WTC11 (cell line): ENCODE measurements at regions not wholly inside any gene's neighbourhood (a gene's known extent, or its start where the extent isn't known, plus 50 kb on each side); places are given as distances from the start of the nearest gene placed in this dataset.

ENCODE experiments used
- ATAC-seq: fragments of 200-7000 bp; cut with Tn5 transposase; 2 replicates; pipeline ENCODE4 v1.10.0; 2021; ENCODE audit warnings: mild to moderate bottlenecking, moderate library complexity
- CTCF ChIA-PET: fragments of 300-600 bp; sonication (Branson Sonifier 250); formaldehyde crosslinking; loops from one replicate; lab custom pipeline; 2021; ENCODE audit warnings: antibody characterized with exemption; lab: Charles Lee
- POLR2A ChIA-PET: fragments of 350-600 bp; sonication (Branson Sonifier 250); formaldehyde crosslinking; loops from one replicate; lab custom pipeline; 2021; ENCODE audit warnings: antibody characterized with exemption; lab: Charles Lee
- DNase-seq: peaks from one replicate; pipeline ENCODE4 v3.0.0; 2021; ENCODE audit warnings: low spot score
- H3K27ac Mint-ChIP-seq: 2 replicates; pipeline ENCODE4 v1.8.0; 2021; ENCODE audit warnings: mixed read lengths
- H3K27me3 Mint-ChIP-seq: 2 replicates; pipeline ENCODE4 v1.8.0; 2021; ENCODE audit warnings: low read depth, mild to moderate bottlenecking, moderate library complexity, mixed read lengths
- H3K36me3 Mint-ChIP-seq: 2 replicates; pipeline ENCODE4 v1.8.0; 2021; ENCODE audit warnings: mixed read lengths
- H3K4me1 Mint-ChIP-seq: 2 replicates; pipeline ENCODE4 v1.8.0; 2022; ENCODE audit warnings: mixed read lengths
- H3K4me3 Mint-ChIP-seq: 2 replicates; pipeline ENCODE4 v1.8.0; 2021; ENCODE audit warnings: mild to moderate bottlenecking, moderate library complexity, mixed read lengths
- H3K9me3 Mint-ChIP-seq: 2 replicates; pipeline ENCODE4 v1.8.0; 2021; ENCODE audit warnings: mixed read lengths
- ATF3 ChIP-seq: sonication (generic); formaldehyde crosslinking; conservative IDR thresholded peaks from 2 replicates; pipeline ENCODE4 v1.8.1; 2022; ENCODE audit warnings: mild to moderate bottlenecking, missing genetic modification reagents
- ATF6 ChIP-seq: sonication (generic); formaldehyde crosslinking; IDR thresholded peaks from 2 replicates; pipeline ENCODE4 v1.8.1; 2023; ENCODE audit warnings: mild to moderate bottlenecking, missing genetic modification reagents
- CDX4 ChIP-seq: fragments of 250-450 bp; sonication (Bioruptor Pico); IDR thresholded peaks from 2 replicates; pipeline ENCODE4 v1.9.0; 2021; ENCODE audit warnings: moderate library complexity, mild to moderate bottlenecking, inconsistent platforms, borderline replicate concordance
- ELF4 ChIP-seq: sonication (generic); formaldehyde crosslinking; IDR thresholded peaks from 2 replicates; pipeline ENCODE4 v1.8.1; 2022; ENCODE audit warnings: low read depth, mild to moderate bottlenecking, moderate library complexity, missing genetic modification reagents
- ESRRA ChIP-seq: sonication (generic); formaldehyde crosslinking; IDR thresholded peaks from 2 replicates; pipeline ENCODE4 v1.8.1; 2022; ENCODE audit warnings: mild to moderate bottlenecking, missing genetic modification reagents, borderline replicate concordance
- FOXJ3 ChIP-seq: sonication (generic); formaldehyde crosslinking; IDR thresholded peaks from 2 replicates; pipeline ENCODE4 v1.9.0; 2021; ENCODE audit warnings: missing genetic modification reagents, mild to moderate bottlenecking, borderline replicate concordance
- FOXP4 ChIP-seq: sonication (generic); formaldehyde crosslinking; IDR thresholded peaks from 2 replicates; pipeline ENCODE4 v1.8.0; 2022; ENCODE audit warnings: mild to moderate bottlenecking, missing genetic modification reagents
- GABPB1 ChIP-seq: sonication (generic); formaldehyde crosslinking; IDR thresholded peaks from 2 replicates; pipeline ENCODE4 v1.8.1; 2023; ENCODE audit warnings: mild to moderate bottlenecking, missing genetic modification reagents
- MLX ChIP-seq: sonication (generic); formaldehyde crosslinking; IDR thresholded peaks from 2 replicates; pipeline ENCODE4 v1.8.1; 2023; ENCODE audit warnings: mild to moderate bottlenecking, missing genetic modification reagents, moderate library complexity
- NFYB ChIP-seq: sonication (generic); formaldehyde crosslinking; conservative IDR thresholded peaks from 2 replicates; pipeline ENCODE4 v1.8.0; 2022; ENCODE audit warnings: low read depth, missing genetic modification reagents
- RELA ChIP-seq: sonication (generic); formaldehyde crosslinking; IDR thresholded peaks from 2 replicates; pipeline ENCODE4 v1.8.1; 2022; ENCODE audit warnings: missing genetic modification reagents, mild to moderate bottlenecking, borderline replicate concordance
- RORB ChIP-seq: fragments of 250-450 bp; sonication (Bioruptor Pico); IDR thresholded peaks from 2 replicates; pipeline ENCODE4 v1.9.0; 2021; ENCODE audit warnings: mild to moderate bottlenecking
- SMAD4 ChIP-seq: sonication (generic); formaldehyde crosslinking; IDR thresholded peaks from 2 replicates; pipeline ENCODE4 v1.8.0; 2022; ENCODE audit warnings: mild to moderate bottlenecking, missing genetic modification reagents
- ZNF263 ChIP-seq: sonication (generic); formaldehyde crosslinking; IDR thresholded peaks from 2 replicates; pipeline ENCODE4 v1.8.1; 2022; ENCODE audit warnings: low read depth, mild to moderate bottlenecking, moderate library complexity, missing genetic modification reagents
- ZNF425 ChIP-seq: fragments of 250-450 bp; sonication (Bioruptor Pico); conservative IDR thresholded peaks from 2 replicates; pipeline ENCODE4 v1.9.0; 2021; ENCODE audit warnings: mild to moderate bottlenecking

GRCh38 chr5:15020736-15021135, 149.2 kb upstream of the ANKH start (continued):
- TF ChIP-seq FOXP4 (CRISPR knock-in tag) = no peak

- ChIA-PET CTCF (interaction anchor here (1.0 to 3.4 kb wide), 3 partner anchors 11 to 286 kb away, joined by 3 to 14 read pairs (median 4); no protein-coding TSS in a partner anchor), POLR2A (no interaction called here)
- H3K4me1 Mint-ChIP-seq = peaks cover 6% of the 10 kb centered on the region; the same call in 1 of the 2 replicates
- peaks cover 6% of the 10 kb centered on the region; the same call in 1 of the 2 replicates for H3K36me3 Mint-ChIP-seq
- no peak overlapping the region for H3K27ac Mint-ChIP-seq
- ATAC-seq (no peak), DNase-seq (no peak)
- TF ChIP-seq RORB (no peak), ELF4 (CRISPR knock-in tag) (no peak), CDX4 (CRISPR knock-in tag) (no peak), NFYB (CRISPR knock-in tag) (no peak), FOXJ3 (CRISPR knock-in tag) (no peak), ZNF263 (CRISPR knock-in tag) (no peak), MLX (CRISPR knock-in tag) (no peak), ZNF425 (CRISPR knock-in tag) (no peak), ESRRA (CRISPR knock-in tag) (no peak), ATF6 (CRISPR knock-in tag) (no peak), ATF3 (CRISPR knock-in tag) (no peak), GABPB1 (CRISPR knock-in tag) (no peak), SMAD4 (CRISPR knock-in tag) (no peak), RELA (CRISPR knock-in tag) (no peak)
- no peak overlapping the region for H3K4me3 Mint-ChIP-seq
- peaks cover 10% of the 10 kb centered on the region for H3K9me3 Mint-ChIP-seq
- peaks cover 6% of the 10 kb centered on the region for H3K27me3 Mint-ChIP-seq
Measured at GRCh38 chr5:15014809-15015208, 143.2 kb upstream of the ANKH start.
